Renal cortex interstitium (tissue), 11 donors: ENCODE measurements at regions not wholly inside any gene's neighbourhood (a gene's known extent, or its start where the extent isn't known, plus 50 kb on each side); places are given as distances from the start of the nearest gene placed in this dataset.
"Not testable (repeated sequence)": the region's sequence is repeated elsewhere in the genome, so short reads cannot be mapped to it uniquely, and the experiment has no call there.

Experiments used
- DNase-seq, 11 donors: peaks; one replicate each; pipeline ENCODE4 v3.0.0-alpha.2; 2013; ENCODE audit warnings: low read depth in 9 of 11, low spot score in 4 of 11; ENCODE audit errors: extremely low read depth in 1 of 11

DNA sequence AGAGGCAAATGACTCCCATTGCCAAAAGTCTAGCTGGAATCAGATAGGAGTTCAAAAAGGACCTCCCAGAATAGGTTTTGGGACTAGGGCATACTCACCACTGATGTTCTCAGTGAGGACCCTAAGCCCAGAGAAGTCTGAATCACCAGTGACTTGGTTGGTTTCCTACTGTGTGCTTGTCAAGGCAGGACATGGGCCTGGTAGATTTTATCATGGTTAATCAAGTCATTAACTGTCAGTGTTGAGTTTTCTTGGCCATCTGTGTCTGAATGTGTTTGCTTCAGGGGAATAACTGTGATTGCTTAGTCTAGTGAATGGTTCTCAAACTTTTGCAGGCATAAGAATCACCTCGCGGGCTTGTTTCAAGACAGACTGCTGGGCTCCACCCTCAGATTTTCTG, 99.0 kb upstream of the GDNF start:
- no peak for DNase-seq

DNA sequence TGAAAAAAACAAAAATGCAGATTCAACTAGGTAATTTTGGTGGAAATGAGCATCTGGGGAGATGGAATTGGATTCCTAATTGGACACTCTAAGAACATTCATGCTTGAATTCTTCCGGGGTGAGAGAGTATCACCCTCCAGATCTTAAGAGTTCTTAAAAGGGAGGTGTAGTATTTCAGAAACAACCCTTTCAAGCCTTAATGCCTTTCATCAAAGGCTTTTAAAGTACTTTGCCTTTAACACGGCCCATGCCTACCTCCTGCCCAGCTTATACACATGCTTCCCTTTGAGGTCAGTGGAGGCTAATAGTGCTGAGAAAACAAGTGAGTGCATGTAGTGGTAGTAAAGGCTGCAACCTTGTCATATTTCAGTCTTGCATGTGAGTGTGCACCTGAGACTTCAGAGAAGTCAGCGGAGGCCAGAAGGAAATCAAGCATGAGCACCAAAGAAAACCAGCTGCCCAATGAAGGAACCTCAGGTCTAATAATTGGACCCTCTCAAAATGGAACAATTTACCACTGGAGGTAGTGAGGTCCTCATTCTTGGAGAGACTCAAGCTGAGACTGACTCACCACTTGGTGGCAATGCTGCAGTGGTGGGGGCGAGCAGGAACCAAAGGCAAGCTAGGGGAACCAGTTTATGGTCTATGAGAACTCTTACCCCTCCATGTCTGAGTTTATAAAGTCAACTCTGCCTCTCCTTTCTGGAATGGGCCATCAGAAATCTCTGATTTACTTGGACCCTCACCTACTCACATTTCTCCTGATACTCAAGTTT, 98.4 kb upstream of the GDNF start:
- DNase-seq: peak in 4 of 11 donors; percentile 11 to 23 (median 18)

DNA sequence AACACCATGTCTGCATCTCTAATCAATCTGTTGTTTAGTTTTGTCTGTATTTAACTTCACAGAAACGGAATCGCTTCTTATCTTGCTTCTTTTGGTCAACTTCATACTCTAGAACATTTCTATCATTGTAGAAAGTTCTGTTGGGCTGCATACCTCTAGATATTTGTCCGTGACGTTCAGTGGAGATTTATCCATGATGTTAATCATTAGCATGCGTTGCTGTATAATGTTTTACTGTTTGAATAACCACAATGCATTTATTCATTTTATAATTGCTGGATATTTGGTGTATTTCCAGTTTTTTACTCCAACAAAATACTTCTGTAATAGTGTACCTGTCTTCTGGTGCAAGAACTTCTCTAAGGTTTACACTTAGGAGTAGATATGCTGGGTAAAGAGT, 96.2 kb upstream of the GDNF start:
- DNase-seq: no peak

DNA sequence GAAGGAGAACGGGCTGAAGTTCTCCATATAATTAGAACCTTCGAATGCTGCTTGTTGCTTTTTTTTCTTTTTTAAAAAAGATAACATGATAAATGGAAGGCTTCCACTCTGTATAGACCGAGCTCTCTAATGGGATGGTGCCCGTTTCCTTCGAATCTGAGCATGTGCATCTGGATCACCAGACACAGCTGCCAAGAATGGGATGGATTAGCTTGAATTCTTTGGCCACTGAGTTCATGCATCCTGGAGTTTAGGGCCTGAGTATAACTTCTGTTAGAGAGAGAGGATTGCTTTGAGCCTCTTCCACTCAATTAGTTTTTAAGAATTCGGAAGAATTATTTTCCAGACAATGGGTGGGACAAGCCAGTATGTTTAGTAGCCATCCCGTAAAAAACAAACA, 93.7 kb upstream of the GDNF start:
- no peak for DNase-seq

DNA sequence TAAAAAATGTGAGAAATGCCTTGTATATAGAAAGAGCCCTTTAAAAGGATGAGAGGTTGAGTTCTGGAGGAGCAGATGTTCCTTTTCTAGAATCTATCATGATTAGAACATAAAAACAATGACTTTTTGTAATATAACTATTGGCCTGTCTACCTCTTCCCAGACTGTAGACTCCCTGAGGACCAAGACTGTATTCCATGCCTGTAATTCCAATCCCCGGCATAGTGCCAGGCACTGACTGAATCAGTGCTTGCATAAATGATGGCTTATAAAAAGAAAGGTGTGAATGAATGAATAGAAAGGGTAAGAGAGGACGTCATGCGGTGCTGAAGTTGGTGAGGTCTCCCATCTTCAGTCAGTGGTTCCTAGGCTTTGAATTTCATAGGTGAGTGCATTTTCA, 92.6 kb upstream of the GDNF start:
- DNase-seq: no peak

DNA sequence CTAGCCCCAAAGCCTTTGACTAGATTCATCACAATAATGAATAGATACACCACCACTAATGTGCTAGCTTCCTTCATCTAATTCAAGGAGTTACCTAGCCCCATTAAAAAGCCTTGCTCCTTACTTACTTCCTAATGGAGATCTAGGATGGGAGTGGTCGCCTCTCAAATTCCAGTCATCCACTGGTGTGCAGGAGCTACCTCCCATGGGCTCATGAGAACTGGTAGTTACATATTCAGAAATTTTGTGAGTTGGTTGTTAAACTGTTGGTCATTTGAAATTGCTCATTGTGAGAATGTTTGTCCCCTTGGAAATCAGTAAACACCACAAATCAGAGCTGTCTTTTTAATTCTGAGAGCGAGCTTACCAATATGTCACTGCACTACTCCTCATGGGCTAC, 91.7 kb upstream of the GDNF start:
- DNase-seq: no peak

DNA sequence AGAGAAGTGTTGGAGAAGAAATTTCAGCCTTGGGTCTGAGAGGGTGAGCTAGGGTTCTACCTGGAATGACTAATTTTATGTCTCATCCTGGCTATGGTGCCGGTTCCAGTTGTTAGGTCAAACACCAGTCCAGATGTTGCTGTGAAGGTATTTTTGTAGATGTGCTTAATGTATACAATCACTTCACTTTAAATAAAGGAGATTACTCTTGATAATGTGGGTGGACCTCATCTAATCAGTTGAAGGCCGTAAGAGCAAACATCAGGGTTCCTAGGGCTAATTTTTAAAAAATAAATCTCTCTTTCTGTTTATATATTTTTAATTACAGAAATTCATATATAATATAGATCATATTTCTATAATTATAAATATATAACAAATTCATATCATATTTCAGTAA, 90.5 kb upstream of the GDNF start:
- no peak for DNase-seq

DNA sequence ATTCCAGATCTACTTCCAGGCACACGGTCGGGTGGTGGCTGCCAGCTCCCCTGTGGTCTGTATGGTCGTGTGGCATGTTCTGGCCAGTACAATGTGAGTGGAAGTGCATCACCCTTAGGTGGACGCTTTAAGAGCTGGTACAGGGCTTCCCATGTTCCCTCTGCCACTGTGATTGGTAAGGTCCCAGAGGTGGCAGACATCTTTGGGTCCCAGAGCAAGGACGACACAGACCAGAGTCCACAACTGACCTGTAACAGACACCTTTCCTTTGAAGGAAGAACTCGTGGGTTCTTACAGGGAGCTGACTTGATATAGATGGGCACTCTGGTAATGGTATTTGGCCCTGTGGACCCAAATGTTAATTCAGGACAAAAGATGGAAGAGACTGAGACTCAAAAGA, 90.0 kb upstream of the GDNF start:
- no peak for DNase-seq

DNA sequence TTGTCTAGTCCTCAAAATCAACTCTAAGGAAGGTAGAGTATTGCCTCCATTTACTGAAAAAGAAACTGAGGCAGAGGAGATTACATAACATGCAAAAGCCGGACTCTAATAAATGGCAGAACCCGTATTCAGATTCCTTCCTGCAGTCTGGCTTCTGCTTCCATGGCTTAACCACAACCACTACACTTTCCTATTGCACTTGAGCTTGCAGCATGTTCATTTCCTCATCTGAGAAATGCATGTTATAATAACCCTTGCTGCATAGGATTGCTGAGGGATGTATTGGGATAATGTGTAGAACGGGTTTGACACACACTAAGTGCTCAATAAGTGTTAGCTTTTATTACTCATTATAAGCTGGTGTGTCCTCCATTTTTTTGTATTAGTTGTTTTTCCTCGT, 87.9 kb upstream of the GDNF start:
- DNase-seq: not testable (repeated sequence)

DNA sequence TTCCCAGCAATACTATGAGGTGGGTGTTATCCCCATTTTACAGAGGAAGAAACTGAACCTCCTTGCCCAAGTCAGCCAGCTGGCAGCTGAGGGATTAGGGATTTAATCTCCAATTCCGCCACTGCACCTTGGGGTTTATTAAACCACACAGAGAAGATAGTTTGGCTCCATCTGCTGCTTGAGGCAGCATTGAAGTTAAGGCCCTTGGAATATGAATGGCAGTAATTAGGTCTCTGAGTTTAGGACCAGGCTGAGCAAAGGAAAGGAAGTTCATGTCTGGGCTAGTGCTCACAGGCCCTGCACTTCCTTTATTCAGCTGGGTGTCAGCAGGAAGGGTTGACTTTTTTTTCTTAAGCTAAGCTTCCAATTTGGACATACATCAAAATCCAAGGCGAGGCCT, 86.9 kb upstream of the GDNF start:
- DNase-seq: no peak

DNA sequence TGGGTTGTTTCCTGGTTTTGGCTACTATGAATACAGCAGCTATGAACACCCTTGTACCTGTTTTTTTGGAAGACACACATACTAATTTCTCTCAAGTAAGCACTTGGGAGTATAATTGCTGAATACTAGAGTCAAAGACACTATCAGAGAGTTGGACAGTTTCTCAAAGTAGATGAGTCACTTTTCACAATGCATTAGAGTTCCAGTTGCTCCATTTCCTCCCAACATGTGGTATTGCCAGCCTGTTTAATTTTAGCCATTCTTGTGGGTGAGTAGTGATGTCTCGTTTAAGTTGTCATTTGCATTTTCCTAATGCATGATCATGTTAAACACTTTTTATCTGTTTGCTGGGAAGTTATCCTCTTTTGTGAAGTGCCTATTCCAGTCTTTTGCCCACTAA, 81.6 kb upstream of the GDNF start:
- DNase-seq: no peak

DNA sequence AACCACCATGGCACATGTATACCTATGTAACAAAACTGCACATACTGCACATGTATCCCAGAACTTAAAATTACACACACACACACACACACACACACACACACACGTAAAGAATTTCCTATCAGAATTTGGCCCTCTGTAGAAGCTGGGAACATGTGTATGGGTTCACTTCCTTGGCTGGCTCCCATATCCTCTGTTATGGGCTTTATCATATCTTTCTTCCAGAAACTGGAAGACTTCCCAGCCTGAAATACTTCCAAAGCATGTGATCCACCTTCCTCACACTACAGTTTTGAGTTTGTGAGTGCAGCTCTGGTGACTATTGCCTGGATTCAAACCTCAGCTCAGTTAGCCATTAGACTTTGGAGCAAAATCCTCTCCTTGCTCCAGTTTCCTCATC, 78.6 kb upstream of the GDNF start:
- DNase-seq: peak in 6 of 11 donors; percentile 11 to 47 (median 26)

DNA sequence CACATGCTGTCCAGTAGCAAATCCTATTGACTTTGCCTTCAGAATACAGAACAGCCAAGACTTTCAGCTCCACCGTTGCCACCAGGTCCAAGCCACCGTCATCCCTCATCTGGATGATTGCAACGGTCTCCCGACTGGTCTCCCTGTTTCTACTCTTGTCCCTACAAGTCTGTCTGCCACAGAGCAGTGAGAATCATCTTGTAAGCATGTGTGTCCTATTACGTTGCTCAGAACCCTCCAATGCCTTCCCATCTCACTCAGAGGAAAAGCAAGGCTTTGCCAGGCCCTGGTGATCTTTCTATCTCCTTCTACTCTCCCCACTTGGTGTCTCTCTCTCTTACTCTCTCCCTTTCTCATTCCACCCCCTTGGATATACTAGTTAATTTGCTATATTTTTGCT, 76.7 kb upstream of the GDNF start:
- no peak for DNase-seq

DNA sequence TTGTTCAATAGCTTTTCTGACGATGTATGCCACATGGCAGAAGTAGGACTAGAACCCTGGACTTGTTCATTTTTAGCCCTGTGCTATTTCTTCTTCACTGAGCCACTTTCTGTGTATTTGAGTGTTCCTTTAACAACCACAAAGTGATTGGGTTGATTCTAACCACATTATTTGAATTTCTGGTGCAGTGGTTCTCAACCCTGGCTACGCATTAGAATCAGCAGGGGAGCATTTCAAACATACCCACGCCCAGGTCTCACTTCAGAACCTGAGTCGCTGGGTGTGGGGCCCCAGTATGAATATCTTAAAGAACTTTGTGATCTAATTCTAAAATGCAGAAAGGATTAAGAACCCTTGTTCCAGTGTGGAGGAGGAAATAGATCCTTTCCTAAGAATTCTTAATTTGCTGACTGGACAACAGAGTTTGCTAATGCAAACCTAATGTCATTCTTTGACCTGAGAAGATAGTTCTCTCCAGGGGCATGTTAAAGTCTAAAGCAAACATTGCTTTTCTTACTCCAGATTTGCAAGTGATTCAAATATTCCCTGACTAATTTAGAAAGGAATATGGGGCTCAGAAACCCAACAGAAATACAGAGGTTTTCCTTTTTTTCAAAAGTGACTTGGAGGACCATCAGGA, 75.4 kb upstream of the GDNF start:
- no peak for DNase-seq

DNA sequence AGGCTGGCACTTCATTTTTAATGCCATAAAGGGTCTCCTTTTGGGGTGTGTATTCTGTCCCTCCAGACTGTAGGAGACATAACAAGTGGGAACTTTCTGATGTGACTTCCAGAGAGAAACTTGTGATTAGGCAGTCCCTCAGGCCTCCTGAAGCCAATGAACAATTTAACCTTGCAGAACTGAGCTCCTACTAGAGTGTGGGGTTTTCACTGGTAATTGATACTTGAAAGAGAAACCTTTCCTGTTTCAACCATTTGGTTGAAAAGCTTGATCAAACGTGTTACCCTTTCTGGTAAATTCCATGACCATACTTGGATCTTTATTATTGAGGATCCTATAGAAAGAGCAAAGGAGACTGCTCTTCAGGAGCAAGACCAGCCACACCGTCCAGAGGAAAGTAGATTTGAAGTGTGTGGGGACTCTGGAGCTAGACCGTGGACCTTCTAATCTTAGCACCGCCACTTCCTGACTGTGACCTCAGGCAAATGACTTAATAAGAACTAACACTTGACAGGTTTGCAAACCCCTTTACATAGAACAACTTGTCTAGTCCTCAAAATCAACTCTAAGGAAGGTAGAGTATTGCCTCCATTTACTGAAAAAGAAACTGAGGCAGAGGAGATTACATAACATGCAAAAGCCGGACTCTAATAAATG, 69.9 kb upstream of the GDNF start:
- DNase-seq: not testable (repeated sequence)

DNA sequence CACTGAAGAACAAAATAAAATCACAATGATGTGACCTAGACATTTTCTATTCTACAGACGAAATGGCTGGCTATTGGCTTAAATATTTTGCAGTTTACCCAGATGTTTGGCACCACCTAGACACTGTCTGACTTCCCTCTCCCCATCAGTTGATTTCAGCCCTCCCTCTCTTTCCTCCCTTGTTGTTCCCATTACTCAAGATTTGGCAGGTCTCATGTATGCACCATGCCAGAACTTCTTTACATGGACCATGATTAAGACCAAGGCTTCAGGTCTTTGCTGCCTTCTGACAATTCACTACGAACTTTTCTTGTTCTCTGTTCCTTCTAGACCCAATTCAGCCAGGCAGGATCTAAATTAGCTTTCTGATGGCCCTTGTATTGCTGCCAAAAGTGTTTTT, 66.6 kb upstream of the GDNF start:
- DNase-seq: no peak

DNA sequence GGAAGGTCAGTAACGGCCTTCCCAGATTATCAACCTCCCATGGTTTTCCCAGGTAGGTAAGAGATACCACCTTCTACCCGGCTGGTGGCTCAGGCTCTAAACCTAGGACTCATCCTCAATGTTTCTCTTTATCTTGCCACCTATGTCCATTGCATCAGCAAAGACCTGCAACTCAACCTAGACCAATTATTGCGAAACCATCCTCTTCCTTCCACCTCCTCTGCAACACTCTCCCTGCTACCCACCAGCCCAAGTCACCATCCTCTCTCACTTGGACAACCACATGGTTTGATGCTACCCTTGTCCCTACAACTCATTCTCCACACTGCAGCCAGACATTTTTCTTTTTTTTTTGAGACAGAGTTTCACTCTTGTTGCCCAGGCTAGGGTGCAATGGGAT, 65.4 kb upstream of the GDNF start:
- no peak for DNase-seq

DNA sequence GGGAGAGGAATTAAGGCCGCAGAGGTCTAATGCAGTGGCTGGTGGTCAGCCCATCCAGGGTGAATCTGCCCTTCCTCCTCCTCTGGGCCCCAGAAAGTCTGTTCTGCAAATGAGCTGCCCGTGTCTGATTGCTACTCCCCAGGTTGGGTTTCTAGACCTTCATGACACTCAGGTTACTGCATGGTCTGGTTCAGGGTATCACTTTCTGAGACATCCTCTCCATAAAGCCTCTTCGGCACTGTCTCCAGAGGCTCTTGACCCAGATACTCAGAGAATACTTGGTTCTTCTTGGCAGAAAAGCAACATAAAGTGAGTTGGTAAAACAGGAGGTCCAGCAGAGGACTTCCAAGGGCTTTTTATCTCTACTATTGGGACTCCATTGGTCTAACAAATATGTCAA, 62.5 kb upstream of the GDNF start:
- DNase-seq: no peak

DNA sequence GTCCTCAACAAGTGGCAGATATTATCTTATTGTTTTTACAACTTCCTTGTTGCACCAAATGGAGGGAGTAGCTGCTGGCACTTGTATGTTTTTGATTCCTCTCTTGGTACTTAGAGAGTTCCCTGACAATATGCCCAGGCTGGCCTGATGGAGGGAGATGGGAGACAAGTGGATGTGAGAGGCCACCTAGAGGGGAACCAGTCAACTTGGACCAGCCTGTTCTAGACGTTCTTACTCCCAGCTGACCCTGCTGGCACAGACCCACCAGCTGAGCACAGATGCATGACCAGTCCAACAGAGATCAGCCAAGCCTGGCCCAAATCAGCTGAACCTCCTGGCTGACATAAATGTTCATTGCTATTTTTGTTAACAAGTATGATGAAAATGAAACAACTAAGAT, 60.9 kb upstream of the GDNF start:
- DNase-seq: no peak

DNA sequence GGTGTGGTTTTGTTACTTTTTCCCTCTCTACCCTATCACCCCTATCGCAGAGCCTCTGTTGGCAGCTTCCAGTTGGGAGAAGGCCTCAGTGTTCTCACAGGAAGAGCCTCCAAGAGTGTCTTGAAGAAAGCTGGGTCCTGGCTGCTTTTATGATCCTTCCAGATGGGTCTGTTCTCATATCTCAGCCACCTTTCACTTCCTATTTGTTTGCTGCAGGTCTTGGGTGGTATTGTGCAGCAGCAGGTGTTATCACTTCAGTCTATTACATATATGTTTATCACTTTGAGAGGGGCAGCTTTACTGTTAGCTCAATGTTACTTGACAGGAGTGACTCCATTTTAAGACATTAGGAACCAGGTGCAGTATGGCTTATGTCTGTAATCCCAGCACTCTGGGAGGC, 59.2 kb upstream of the GDNF start:
- DNase-seq: no peak

DNA sequence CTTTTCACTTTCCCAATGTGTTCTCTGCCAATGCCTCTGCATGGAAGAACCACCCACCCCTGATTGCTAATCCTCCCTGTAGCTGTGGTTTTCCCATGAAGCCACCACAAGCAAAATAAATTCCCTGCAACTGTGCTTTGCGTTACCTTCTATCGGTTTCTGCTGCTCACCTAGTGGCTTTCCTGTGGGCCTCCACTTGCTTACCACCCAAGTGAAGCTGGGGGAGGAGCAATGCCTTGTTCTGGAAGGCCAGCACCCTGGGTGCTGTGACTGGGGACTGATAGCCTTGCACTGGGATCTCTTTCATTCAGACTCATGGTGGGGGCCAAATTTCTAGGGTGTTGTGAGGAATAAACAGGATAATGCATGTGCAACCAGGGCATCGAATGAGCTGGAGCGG, 56.3 kb upstream of the GDNF start:
- DNase-seq: no peak
